HuH-7.5 (cell line): ENCODE measurements at regions not wholly inside any gene's neighbourhood (a gene's known extent, or its start where the extent isn't known, plus 50 kb on each side); places are given as distances from the start of the nearest gene placed in this dataset.
"Not testable (repeated sequence)": the region's sequence is repeated elsewhere in the genome, so short reads cannot be mapped to it uniquely, and the experiment has no call there.

ENCODE experiments used
- DNase-seq: peaks from one replicate; pipeline ENCODE4 v3.0.0; 2011; ENCODE audit warnings: low spot score

DNA sequence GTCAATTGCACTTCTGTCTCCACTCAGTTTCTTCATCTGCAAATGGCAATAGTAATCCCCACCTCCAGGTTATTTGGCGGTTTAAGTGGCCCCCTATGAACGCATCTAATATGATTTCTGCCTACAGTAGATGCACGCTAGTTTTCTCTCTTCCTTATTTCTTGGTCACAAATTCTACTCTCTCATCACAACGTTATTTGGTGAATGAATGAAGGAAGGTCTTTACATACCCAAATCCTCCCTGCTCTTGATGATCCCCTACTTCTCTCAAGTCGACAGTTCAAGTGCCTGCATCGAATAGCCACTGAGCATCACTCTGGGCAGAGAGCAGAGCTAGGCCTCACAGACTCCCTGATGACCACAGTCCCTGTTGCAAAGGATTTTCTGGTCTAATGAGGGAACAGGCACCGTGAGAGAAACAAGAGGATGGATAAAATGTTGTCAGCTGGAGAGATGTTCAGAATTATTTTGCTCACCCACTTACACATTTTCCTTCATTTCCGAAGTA is 181.2 kb upstream of the SMAD3 start:
- DNase-seq = no peak

DNA sequence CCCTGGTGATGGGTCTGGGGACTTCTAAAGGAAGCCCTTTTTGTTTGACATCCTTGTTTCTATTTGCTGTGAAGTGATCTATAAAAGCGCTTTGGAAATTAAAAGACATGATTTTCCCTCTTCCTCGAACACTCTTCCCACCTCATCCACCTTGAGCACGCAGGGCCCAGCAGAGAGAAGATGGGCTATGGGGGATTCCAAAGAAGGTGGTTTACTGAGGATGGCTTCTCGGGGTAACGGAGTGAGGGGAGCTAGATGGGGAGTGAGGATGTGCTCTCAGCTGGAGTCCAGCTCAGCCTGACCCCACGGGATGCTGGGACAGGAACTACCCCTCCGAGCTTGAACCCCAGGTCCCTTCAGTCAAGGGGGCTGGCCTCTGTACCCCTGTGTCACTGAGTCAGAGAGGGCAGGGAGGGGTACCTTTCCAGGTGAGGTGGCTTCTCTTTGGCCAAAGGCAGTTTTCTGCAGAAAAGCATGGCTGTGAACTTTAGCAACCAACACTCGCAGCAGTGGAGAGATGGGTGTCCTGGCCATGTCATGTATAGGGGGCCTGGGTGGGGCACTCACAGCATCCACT is 180.7 kb upstream of the SMAD3 start:
- DNase-seq = no peak

DNA sequence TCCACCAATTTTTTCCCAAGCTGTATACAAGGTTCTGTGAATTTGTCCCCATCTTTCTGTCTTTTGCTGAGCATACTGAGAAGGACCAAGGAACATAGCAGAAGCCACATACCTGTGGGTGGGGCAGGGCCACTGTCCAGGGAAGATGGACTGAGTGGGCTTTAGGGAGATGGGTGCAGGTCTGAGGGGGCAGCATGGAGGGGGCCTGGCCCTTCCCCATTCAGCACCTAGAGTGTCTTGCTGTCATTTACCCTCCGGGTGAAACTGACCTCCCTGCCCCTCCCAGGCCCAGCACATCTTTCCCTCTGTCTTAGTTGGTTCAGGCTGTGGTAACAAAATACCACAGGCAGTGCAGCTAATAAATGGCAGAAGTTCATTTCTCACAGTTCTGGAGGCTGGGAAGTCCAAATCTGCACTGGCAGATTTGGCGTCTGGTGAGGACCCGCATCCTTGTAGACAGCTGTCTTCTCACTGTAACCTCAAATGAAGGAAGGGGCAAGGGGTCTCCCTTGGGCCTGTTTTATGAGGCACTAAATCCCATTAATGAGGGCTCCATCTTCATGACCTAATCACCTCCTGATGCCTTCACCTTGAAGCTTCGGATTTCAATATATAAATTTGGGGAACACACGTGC is 180.0 kb upstream of the SMAD3 start:
- no peak for DNase-seq

DNA sequence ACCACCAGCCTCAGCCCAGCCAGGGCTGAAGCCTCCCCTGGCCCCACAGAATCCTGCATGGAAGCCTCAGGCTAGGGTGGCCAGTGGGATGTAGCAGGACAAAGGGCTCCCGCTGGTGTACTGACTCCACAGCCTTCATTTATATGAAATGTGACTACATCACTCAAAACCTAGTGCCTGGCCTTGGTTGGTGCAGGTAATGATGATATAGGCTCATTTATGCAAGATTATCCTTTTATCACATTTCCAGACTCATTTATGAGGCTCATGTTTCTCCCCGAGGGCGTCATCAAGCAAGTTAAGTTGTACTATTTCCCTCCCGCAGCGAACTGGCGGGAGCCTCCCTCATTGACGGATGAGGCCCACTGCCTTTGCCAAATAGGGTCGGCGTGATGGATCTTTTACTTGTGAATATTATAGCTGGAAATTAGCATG is 179.1 kb upstream of the SMAD3 start:
- no peak for DNase-seq

DNA sequence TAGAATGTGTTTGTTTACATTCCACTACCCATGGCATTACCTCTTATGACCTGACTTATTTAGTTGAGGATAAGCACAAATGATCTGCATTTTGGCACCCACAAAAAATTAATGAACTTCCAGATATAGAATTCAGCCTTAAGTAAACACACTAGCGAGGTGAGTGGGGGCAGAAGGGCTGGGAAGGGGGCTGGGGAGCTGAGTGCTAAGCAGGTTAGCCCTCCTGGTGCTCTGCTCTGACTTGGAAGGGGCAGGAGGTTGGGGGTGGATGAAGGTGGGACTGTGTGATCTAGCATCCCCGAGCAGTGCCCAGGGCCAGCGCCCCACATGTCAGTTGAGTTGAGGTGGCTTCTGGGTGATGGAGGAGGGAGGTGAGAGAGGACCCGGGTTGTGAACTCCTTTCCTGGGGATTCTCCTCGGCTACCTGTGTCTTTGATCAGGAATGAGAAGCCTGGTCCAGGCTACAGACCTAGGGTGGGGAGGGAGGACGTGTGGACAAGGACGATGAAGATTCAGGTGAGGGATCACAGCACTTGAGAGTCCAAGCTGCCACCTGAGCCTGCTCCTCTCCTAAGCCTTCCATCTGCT is 178.6 kb upstream of the SMAD3 start:
- DNase-seq = no peak

DNA sequence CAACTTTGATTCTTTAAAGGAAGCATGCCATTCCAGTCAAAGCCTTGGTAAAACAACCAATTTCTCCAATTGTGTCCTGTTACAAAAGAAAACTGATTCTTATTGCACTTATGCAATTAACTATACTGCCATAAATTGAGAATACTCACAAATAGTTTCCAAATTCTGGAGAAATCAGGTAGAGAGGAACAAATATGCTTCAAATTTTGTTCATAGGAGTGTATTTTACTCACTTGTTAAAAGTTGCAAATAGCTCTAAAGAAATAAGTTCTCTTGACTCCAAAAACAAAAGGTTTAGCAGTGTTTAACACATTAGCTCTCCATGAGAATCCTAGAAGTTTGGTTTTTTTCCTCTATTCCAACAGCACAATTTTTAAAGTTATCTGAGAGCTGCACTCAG is 176.1 kb upstream of the SMAD3 start:
- not testable (repeated sequence) for DNase-seq

DNA sequence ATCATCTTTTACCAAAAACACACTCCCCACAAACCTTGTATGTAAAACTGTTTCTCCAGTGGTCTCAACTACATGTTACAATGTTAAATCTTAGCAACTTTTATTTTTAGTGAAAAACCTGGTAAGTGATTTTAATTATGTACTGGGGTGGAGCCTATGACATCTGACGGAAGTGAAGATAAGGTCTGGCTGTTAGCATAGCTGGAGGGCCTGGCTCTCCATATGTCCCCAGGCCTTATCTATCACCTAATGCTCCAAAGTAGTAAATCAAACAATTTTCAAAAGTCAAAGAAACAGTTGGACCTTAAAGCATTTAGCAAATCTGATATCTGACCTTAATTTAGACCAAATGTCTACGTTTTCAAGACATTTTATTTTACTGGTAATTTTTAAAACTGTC is 173.6 kb upstream of the SMAD3 start:
- DNase-seq = no peak

DNA sequence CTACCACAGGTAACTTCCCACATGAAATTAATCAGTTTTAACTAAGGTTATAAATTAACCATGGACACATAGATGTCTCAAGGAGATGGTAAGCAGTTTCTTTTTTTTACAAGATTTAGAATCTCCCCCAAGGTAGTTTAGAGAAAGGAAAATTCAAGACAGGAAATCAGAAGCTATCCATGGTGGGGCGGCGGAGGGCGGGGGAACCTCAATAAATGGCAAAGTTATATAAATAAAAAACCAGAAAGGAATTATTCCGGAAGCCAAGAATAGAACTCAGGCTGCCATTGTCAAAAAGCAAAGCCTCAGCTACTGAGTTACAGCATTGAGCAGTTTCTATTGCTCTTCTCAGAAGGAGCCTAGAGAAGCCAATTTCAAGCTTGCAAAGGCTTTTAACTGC is 172.1 kb upstream of the SMAD3 start:
- DNase-seq = no peak

DNA sequence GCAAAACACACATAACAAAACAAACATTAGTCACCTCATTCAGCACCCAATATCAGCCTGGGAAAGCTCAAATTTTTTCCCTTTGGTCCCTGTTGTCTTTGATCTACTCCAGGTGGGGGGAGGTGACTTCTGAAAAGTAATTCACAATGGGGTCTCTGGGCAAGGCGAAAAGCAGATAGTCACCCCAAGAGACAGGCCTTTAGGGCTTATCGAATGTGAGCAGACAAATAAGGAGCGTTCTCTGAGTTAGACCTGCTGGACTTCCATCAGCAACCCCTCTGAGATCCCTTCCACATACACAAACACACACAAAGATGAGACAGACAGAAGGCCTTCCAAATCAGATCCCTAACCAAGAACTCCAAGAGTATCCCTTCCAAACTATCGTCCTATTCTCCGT is 171.0 kb upstream of the SMAD3 start:
- no peak for DNase-seq

DNA sequence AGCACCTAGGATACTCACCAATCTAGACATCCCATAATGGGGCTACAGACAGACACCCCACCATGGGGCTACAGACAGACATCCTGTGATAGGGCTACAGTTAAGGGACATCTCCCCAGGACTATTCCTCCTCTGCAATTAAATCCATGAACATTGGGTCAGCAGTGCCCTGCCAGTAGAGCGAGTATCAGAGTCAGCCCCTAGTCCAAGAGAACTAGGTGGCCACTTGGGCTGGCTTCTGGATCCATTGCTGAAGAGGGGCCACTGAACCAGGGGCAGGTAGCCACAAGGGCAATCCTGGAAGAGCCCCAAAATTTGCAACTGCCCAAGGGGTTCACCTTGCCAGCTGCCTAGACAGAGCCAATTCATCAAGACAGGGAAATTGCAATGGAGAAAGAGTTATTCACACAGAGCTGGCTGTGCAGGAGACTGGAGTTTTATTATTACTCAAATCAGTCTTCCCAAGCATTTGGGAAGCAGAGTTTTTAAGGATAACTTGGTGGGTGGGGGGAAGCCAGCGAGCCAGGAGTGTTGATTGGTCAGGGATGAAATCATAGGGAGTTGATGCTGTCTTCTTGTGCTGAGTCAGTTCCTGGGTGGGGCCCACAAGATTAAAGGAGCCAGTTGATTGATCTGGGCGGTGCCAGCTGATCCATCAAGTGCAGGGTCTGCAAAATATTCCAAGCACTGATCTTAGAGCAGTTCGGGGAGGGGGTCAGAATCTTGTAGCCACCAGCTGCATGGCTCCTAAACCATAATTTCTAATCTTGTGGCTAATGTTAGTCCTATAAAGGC is 170.2 kb upstream of the SMAD3 start:
- DNase-seq = no peak

DNA sequence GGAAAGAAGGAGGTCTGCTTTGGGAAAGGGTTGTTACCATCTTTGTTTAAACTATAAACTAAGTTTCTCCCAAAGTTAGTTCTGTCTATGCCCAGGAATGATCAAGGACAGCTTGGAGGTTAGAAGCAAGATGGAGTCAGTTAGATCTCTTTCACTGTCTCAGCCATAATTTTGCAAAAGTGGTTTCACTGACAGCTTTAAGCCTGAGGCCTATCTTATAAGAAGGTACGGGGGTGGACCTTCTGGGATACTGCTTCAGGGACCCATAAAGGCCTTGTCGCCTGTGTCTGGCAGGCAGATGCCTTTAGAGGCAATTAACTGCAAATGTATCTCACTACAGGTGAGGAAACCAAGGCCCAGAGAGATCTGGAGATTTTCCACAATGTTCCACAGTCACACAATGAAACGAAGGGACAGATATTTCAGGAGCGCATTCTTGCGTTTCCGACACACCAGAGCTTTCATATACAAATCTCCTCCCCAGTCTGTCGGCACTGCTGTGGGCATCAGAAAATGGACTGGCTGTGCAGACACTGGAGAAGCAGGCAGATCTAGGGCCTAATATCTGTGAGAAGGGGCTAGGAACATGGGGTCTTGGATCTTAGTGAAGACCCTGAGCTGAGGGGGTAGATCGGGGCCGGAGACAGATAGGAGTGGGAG is 169.5 kb upstream of the SMAD3 start:
- no peak for DNase-seq

DNA sequence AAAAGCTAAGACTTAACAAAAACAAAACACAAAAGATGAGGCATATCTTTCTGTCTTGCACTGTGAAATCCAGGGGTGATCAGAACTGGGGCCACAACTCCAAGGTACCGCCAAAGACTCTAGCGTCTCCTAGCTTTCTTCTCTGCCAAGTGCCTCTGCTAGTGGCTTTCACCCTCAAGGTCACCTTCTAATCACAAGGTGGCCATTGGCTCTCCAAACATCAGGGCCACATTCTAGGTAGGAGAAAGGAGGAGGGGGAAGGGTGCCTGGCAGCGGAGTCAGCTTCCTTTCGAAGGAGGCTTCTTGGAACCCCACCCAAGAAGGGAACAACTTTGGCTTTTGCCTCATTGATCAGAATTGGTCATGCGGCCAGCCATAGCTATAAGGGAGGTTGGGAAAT is 168.8 kb upstream of the SMAD3 start:
- DNase-seq = no peak

DNA sequence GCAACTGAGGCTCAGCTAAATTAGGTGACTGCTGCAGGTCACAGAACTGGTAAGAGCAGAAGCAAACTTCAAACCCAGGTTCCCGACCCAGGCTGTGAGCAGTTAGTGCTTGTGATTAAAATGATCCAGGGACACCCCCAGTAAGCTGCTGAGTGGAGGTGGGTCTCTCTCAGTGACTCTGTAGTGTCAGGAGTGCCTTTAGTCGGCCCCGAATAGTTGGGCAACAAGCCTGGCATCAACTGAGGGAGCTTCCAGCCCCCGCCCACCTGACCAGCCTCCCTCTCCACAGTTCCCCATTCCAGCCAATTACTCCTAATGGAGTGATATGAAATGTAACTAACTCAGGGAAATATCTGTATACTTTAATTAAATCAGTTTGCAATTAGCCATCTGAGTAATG is 168.0 kb upstream of the SMAD3 start:
- no peak for DNase-seq

DNA sequence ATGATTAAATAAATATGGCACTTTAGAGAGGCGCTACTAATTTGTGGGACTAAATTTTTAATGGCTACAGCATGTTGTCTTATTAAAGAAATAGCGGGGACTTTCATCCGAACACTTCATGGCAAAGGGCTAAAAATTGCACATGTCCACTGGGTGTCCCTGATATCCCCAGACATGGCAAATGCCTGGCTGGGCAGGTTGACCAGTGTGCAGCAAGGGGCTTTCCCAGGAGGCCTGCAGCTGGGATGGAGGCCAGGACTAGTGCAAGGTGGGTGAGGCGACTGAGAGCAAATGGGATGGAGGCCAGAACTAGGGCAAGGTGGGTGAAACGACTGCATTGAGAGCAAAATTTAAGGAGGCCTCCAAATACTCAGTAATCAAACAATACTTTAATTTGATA is 167.4 kb upstream of the SMAD3 start:
- DNase-seq = no peak

DNA sequence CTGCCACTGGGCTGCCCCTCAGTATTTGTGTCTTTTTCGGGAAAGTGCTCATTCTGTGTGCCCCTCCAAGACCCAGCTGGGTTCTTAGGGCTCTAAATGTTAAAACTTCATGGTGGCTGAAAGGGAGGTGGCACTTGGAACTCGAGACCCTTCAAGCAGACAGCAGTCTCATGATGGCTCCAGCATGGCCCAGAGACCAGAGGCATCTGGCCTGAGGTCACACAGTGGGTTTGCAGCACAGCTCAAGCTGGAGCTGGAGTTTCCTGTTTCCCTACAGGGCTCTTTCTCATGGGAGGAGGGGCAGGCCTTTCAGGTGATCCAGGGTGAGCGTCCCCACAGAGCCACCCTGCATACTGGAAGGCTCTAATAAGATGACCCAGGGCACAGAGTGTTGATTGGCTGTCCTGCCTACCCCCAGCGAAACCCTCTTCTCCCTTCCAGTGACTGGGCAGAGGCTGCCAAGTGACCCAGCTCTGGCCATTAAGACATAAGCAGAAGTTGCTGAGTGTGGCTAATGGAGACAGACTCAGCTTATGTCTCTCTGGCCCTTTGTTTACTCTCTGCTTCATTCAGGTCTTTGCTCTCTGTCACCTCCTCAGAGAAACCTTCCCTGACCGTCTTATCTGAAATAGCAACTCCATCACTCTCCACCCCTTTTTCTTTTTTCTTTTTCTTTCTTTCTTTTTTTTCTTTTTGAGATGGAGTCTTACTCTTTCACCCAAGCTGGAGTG is 166.6 kb upstream of the SMAD3 start:
- no peak for DNase-seq

DNA sequence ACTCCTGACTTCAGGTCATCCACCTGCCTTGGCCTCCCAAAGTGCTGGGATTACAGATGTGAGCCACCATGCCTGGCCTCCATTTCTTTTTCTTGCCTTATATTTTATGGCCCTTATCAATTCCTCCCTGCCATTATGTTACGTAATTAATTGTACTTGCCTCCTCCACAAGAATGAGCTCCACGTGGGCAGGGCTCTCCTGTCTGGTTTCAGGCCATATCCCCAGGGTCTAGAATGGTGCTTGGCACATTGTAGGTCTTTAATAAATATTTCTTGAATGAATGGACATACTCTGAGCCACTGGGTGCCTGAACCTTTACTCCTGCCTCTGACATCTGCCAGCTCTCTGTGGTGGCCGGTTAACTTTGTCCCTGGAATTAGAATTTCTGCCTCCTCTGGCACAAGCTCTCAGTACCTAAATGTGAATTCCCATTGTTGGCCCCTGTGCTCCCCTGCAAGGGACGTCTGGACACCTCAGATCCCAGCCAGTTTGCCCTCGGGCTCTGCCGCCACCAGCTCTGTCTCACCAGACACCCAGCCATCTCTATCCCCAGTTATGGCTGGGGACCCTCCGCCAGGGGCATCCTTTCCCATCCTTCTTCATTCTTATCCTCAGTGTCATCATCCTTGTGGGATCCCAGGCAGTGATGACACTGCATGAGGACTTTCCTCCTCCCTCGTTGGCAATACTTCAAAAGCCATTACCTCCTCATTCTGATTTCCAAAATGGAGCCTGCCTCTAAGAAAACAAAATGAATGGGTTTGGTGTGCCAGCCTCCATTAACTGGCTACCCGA is 165.6 kb upstream of the SMAD3 start:
- no peak for DNase-seq

DNA sequence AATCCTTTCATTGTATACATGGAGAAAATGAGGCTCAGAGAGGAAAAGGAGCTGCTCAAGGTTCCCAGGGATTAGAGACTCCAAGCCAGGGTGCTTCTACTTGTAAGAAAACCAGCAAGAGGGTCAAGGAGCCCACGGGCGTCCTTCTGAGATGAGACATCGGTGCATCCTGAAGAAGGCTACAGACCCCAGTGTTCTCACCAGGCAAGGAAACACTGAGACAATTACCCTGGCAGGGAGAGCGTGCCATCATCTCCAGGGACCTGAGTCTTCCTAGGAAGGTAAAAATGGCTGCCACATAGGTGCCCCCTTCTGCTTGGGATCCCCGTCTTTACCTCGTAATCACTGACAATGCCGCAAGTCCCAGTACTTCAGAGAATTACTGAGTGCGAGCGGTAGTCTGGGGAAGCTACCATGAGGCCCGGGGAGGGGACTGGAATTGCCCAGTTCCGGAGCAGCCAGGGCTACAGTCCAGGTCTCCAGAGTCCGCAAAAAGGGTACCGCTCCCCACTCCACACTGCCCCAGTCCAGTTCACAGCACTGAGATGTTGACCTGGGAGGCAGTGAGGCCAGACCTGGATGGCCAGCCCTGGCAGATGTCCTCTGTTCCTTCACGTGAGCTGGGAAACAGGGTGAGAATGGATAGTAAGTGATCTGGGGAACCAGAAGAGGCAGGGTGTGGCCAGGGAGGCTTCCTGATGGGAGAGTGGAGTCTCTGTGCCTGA is 164.7 kb upstream of the SMAD3 start:
- DNase-seq = no peak

DNA sequence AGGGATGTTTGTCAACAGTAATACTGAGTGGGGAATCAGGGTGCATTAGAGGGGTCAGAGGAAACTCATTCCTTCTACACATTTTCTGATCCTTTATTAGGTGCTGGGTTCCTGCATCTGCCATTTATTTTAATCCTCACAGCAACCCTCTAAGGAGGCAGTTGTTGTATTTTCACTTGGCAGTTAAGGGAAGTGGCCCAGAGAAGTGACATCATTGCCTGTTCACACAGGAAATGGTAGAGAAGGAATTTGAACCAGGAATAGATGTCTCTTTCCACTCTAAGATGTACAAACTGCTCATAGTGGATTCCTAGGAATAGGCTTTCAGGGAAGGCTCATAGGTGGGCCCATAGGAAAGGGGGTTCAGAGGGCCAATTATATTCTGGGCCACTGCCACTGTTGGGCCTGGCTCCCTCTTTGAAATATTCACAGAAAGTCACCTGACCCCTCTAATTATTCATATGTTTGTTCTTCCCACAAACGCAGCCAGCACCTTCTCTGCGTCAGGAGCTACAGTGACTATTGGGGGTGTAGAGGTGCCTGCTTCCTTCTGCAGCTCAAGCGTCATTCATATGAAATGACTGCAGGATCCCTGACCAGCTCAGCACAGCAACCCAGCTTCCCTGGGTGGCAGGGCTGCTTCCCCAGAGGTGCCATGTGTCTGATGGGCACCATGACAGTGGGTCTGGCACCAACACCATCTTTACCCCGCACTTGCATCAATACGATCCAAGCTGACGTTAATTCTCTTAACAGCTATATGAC is 163.9 kb upstream of the SMAD3 start:
- no peak for DNase-seq

DNA sequence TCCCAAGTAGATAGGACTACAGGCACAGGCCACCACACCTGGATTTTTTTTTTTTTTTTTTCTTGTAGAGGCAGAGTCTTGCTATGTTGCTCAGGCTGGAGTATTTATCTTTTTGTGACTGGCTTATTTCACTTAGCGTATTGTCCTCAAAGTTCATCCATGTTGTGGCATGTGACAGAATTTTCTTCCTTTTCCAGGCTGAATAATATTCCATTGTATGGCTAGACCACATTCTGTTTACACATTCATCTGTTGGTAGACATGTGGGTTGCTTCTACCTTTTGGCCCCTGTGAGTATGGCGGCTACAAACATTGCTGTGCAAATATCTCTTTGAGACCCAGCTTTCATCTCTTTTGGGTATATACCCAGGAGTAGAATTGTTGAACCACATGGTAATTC is 160.2 kb upstream of the SMAD3 start:
- no peak for DNase-seq
